H1 (cell line): ENCODE measurements at regions not wholly inside any gene's neighbourhood (a gene's known extent, or its start where the extent isn't known, plus 50 kb on each side); places are given as distances from the start of the nearest gene placed in this dataset.

Source experiments
- CTCF ChIA-PET: fragments of 300-600 bp; sonication (Branson Sonifier 250); formaldehyde crosslinking; loops from one replicate; lab custom pipeline; 2021; ENCODE audit not compliant: partially characterized antibody; lab: Charles Lee
- POLR2A ChIA-PET: fragments of 300-600 bp; sonication (Branson Sonifier 250); formaldehyde crosslinking; loops from one replicate; lab custom pipeline; 2021; ENCODE audit warnings: inconsistent platforms; ENCODE audit not compliant: partially characterized antibody; lab: Charles Lee
- DNase-seq, 2 experiments: peaks; one replicate each; pipeline versions ENCODE4 v3.0.0 to v3.0.0-alpha.2; 2010 to 2022; ENCODE audit warnings: low spot score in 2 of 2, low read depth in 1 of 2, mixed read lengths in 1 of 2
- FAIRE-seq: peaks from 2 replicates; lab custom pipeline; 2011; peaks lifted over from hg19 to GRCh38; lab: Jason Lieb, UNC
- H2AFZ ChIP-seq: 2 replicates; pipeline ENCODE4 v1.8.1; 2012; ENCODE audit warnings: low read length, inconsistent platforms
- H2AK5ac ChIP-seq: 2 replicates; pipeline ENCODE4 v1.6.1; 2013; ENCODE audit warnings: low read depth, low read length
- H2BK120ac ChIP-seq: replicated peaks from 2 replicates; pipeline ENCODE3; 2013; ENCODE audit warnings: low read depth, low read length, inconsistent platforms
- H2BK12ac ChIP-seq: 2 replicates; pipeline ENCODE4 v1.6.1; 2013; ENCODE audit warnings: low read depth, low read length
- H2BK15ac ChIP-seq: 2 replicates; pipeline ENCODE4 v1.6.1; 2013; ENCODE audit warnings: low read length
- H2BK20ac ChIP-seq: 2 replicates; pipeline ENCODE4 v1.6.1; 2013; ENCODE audit warnings: low read length
- H2BK5ac ChIP-seq: 2 replicates; pipeline ENCODE4 v1.6.1; 2013; ENCODE audit warnings: low read depth, low read length
- H3K14ac ChIP-seq: 2 replicates; pipeline ENCODE4 v1.6.1; 2013; ENCODE audit warnings: inconsistent platforms; ENCODE audit not compliant: insufficient read length
- H3K18ac ChIP-seq: 2 replicates; pipeline ENCODE4 v1.6.1; 2013; ENCODE audit warnings: low read length; ENCODE audit errors: extremely low read depth
- H3K23ac ChIP-seq: 2 replicates; pipeline ENCODE4 v1.6.1; 2013; ENCODE audit warnings: inconsistent platforms; ENCODE audit not compliant: insufficient read length
- H3K23me2 ChIP-seq: 2 replicates; pipeline ENCODE4 v1.6.1; 2013; ENCODE audit warnings: low read depth, low read length
- H3K27ac ChIP-seq: 2 replicates; pipeline ENCODE4 v1.6.1; 2011; ENCODE audit warnings: low read depth, low read length, inconsistent platforms
- H3K27me3 ChIP-seq, 4 experiments: replicated peaks in 1 of 4; 1 replicate in 1 of 4; 2 replicates in 3 of 4; pipeline versions ENCODE4 v1.6.1 to v1.8.1; 2011 to 2013; ENCODE audit warnings: low read length in 3 of 4, mild to moderate bottlenecking in 3 of 4, inconsistent platforms in 2 of 4, mixed read lengths in 2 of 4, moderate library complexity in 1 of 4; ENCODE audit not compliant: control insufficient read depth in 3 of 4, insufficient read depth in 3 of 4; ENCODE audit errors: extremely low read depth in 1 of 4
- H3K36me3 ChIP-seq, 4 experiments: 2 replicates each; pipeline versions ENCODE4 v1.6.1 to v1.8.1; 2011 to 2013; ENCODE audit warnings: mild to moderate bottlenecking in 4 of 4, low read length in 3 of 4, moderate library complexity in 2 of 4, control low read depth in 1 of 4, inconsistent platforms in 1 of 4; ENCODE audit not compliant: insufficient read depth in 4 of 4, control insufficient read depth in 2 of 4
- H3K4ac ChIP-seq: replicated peaks from 2 replicates; pipeline ENCODE3; 2013; ENCODE audit warnings: low read length, low read depth, mixed read lengths, inconsistent platforms; ENCODE audit not compliant: insufficient read length
- H3K4me1 ChIP-seq, 4 experiments: replicated peaks in 1 of 4; 1 replicate in 1 of 4; 2 replicates in 3 of 4; pipeline versions ENCODE4 v1.6.1 to v1.8.1; 2011 to 2013; ENCODE audit warnings: low read length in 3 of 4, inconsistent platforms in 2 of 4, mixed read lengths in 1 of 4; ENCODE audit not compliant: insufficient read depth in 4 of 4, control insufficient read depth in 3 of 4
- H3K4me2 ChIP-seq, 2 experiments: 2 replicates each; pipeline versions ENCODE4 v1.6.1 to v1.8.1; 2011 to 2013; ENCODE audit warnings: low read depth in 2 of 2, low read length in 2 of 2, control low read depth in 1 of 2, inconsistent platforms in 1 of 2, mild to moderate bottlenecking in 1 of 2; ENCODE audit not compliant: insufficient read depth in 1 of 2
- H3K4me3 ChIP-seq, 4 experiments: fragments of 200-600, 300-600 bp in 1 of 4; sonication (generic), shearing (Covaris generic), sonication (Bioruptor Twin) in 1 of 4; 2 replicates each; pipeline versions ENCODE4 v1.5.1 to v1.8.1; 2011 to 2016; ENCODE audit warnings: low read length in 4 of 4, low read depth in 3 of 4, control low read depth in 2 of 4, inconsistent platforms in 2 of 4, mild to moderate bottlenecking in 2 of 4, mixed read lengths in 1 of 4, moderate library complexity in 1 of 4; ENCODE audit not compliant: insufficient read depth in 2 of 4; ENCODE audit errors: extremely low read depth in 1 of 4
- H3K56ac ChIP-seq: replicated peaks from 2 replicates; pipeline ENCODE3; 2013; ENCODE audit warnings: low read depth, mild to moderate bottlenecking, mixed read lengths, low read length, inconsistent platforms; ENCODE audit not compliant: insufficient read length
- H3K79me1 ChIP-seq: 2 replicates; pipeline ENCODE4 v1.6.1; 2013; ENCODE audit warnings: low read depth, low read length, control low read depth
- H3K79me2 ChIP-seq, 2 experiments: 2 replicates each; pipeline versions ENCODE4 v1.6.1 to v1.8.1; 2012 to 2013; ENCODE audit warnings: low read length in 2 of 2, mild to moderate bottlenecking in 2 of 2, inconsistent platforms in 1 of 2; ENCODE audit not compliant: insufficient read depth in 2 of 2, control insufficient read depth in 1 of 2
- H3K9ac ChIP-seq, 4 experiments: replicated peaks in 1 of 4; 1 replicate in 1 of 4; 2 replicates in 3 of 4; pipeline versions ENCODE4 v1.6.1 to v1.8.1; 2011 to 2013; ENCODE audit warnings: low read depth in 3 of 4, low read length in 3 of 4, control low read depth in 2 of 4, mild to moderate bottlenecking in 2 of 4, moderate library complexity in 2 of 4, inconsistent platforms in 1 of 4; ENCODE audit errors: extremely low read depth in 1 of 4
- H3K9me3 ChIP-seq, 2 experiments: 2 replicates each; pipeline versions ENCODE4 v1.6.1 to v1.8.1; 2012 to 2013; ENCODE audit warnings: mild to moderate bottlenecking in 2 of 2, moderate library complexity in 2 of 2, control low read depth in 1 of 2, inconsistent platforms in 1 of 2, low read depth in 1 of 2, low read length in 1 of 2, mixed read lengths in 1 of 2; ENCODE audit not compliant: insufficient read depth in 2 of 2
- H4K20me1 ChIP-seq, 2 experiments: replicated peaks in 1 of 2; 2 replicates each; pipeline versions ENCODE3 to v1.8.1; 2011 to 2013; ENCODE audit warnings: inconsistent platforms in 2 of 2, low read length in 2 of 2, mild to moderate bottlenecking in 1 of 2; ENCODE audit not compliant: insufficient read depth in 2 of 2, control insufficient read depth in 1 of 2
- H4K5ac ChIP-seq: 2 replicates; pipeline ENCODE4 v1.6.1; 2013; ENCODE audit warnings: low read length, low read depth, mixed read lengths, inconsistent platforms; ENCODE audit not compliant: insufficient read length
- H4K8ac ChIP-seq: 2 replicates; pipeline ENCODE4 v1.8.0; 2013; ENCODE audit warnings: mild to moderate bottlenecking, moderate library complexity, low read length, inconsistent platforms; ENCODE audit not compliant: insufficient read depth; ENCODE audit errors: extremely low read depth
- H4K91ac ChIP-seq: replicated peaks from 2 replicates; pipeline ENCODE3; 2013; ENCODE audit warnings: low read length, mixed read lengths, inconsistent platforms; ENCODE audit not compliant: insufficient read length
- CBX8 ChIP-seq: fragments of 300-800, 300-1000 bp; sonication (generic); IDR thresholded peaks from 2 replicates; pipeline ENCODE4 v1.7.1; 2016; ENCODE audit warnings: low read depth, low read length, borderline replicate concordance
- GTF2F1 ChIP-seq: IDR thresholded peaks from 2 replicates; pipeline ENCODE4 v1.6.1; 2012; ENCODE audit warnings: low read depth, low read length, improper control_type of control experiment, borderline replicate concordance
- WGBS, 2 experiments: shearing (Covaris generic) in 1 of 2; methylation state at CpG; one replicate each; pipeline versions ENCODE4 v1.1.6 to v1.1.7; 2013 to 2015; ENCODE audit warnings: low lambda C conversion rate in 2 of 2, mixed read lengths in 2 of 2, inconsistent platforms in 1 of 2, low coverage in 1 of 2, missing lambda C conversion rate in 1 of 2; ENCODE audit not compliant: insufficient replicate concordance in 2 of 2, insufficient coverage in 1 of 2, insufficient read length in 1 of 2; ENCODE audit errors: extremely low coverage in 1 of 2, missing lambda C conversion rate in 1 of 2; 5-methylcytosine and 5-hydroxymethylcytosine counted together

DNA sequence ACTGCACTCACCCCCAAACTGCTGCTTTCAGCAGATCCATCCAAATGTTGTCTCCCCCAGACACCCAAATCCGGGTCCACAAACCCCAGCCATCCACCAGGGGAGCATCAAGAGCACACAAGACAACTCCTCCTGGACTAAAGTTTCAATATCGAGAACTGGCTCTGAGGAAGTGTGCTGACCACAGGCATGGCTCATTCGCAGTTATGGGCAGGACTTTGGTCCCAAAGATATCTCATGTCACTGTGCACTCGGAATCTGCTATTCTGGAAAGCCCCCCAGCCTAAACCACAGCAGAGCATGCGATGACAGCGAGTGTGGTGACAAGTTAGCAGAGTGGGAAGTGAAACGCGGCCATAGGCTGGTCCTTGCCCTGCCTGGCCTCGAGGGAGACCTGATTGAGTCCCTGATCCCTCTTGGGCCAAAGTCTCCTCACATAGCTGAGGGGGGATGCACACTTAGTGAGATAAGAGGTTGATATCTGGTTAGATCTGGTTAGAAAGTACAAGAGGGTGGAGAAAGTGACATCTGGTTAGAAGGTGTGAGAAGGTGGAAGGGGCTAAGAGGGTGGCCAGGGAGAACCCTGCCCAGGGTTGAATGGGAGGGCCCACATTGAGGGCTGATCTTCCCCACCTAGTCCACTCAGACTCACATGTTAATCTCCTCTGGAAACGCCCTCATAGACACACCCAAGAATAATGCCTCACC lies 149.7 kb downstream of the MRPL14 start:
- Histone ChIP-seq H3K23me2 (no peaks in the 10 kb centered on the region), H3K79me2 (no peaks in the 10 kb centered on the region), H3K9ac (no peak overlapping the region), H2BK12ac (no peak overlapping the region), H2BK15ac (no peak overlapping the region), H3K14ac (no peak overlapping the region), H4K91ac (no peak overlapping the region), H3K4me3 (no peak overlapping the region), H3K4ac (no peak overlapping the region), H3K4me2 (no peak overlapping the region), H2BK20ac (no peak overlapping the region), H4K8ac (no peak overlapping the region), H3K27me3 (no peaks in the 10 kb centered on the region), H3K36me3 (no peaks in the 10 kb centered on the region), H3K56ac (no peak overlapping the region), H3K4me1 (no peaks in the 10 kb centered on the region), H3K18ac (no peak overlapping the region), H2BK5ac (no peak overlapping the region), H4K20me1 (no peaks in the 10 kb centered on the region), H3K79me1 (no peaks in the 10 kb centered on the region), H2AFZ (no peak overlapping the region), H2AK5ac (no peak overlapping the region), H2BK120ac (no peak overlapping the region), H3K23ac (no peak overlapping the region), H3K27ac (no peak overlapping the region), H4K5ac (no peak overlapping the region), H3K9me3 (no peaks in the 10 kb centered on the region)
- peak in 1 of 2 experiments; percentile 19 for DNase-seq
- no peak for TF ChIP-seq CBX8
- no peak for TF ChIP-seq GTF2F1
- FAIRE-seq = no peak
- CTCF ChIA-PET = interaction anchor here (0.9 to 7.1 kb wide), 6 partner anchors 10 to 85 kb away, joined by 4 to 35 read pairs (median 5); no protein-coding TSS in a partner anchor
- WGBS, 2 experiments = 86% methylated on average over 10 of the region's 10 CpGs; no CpG with 5 or more reads in 1 of the 2 experiments
- POLR2A ChIA-PET = interaction anchor here (1.0 kb wide), 1 partner anchor 9 kb away, joined by 3 read pairs; no protein-coding TSS in a partner anchor
